Stimulated activated CD4-positive, alpha-beta T cell treated with anti-CD3 and anti-CD28 coated beads, Interleukin-1b, Interleukin-23, amount 100 ng/mL, for 24 hours (primary cell): ENCODE measurements at regions not wholly inside any gene's neighbourhood (a gene's known extent, or its start where the extent isn't known, plus 50 kb on each side); places are given as distances from the start of the nearest gene placed in this dataset.

ENCODE experiments used
- DNase-seq, 4 experiments: peaks; one replicate each; pipeline ENCODE4 v3.0.0-alpha.2; 2020; ENCODE audit warnings: low read depth in 4 of 4, low spot score in 1 of 4

DNA sequence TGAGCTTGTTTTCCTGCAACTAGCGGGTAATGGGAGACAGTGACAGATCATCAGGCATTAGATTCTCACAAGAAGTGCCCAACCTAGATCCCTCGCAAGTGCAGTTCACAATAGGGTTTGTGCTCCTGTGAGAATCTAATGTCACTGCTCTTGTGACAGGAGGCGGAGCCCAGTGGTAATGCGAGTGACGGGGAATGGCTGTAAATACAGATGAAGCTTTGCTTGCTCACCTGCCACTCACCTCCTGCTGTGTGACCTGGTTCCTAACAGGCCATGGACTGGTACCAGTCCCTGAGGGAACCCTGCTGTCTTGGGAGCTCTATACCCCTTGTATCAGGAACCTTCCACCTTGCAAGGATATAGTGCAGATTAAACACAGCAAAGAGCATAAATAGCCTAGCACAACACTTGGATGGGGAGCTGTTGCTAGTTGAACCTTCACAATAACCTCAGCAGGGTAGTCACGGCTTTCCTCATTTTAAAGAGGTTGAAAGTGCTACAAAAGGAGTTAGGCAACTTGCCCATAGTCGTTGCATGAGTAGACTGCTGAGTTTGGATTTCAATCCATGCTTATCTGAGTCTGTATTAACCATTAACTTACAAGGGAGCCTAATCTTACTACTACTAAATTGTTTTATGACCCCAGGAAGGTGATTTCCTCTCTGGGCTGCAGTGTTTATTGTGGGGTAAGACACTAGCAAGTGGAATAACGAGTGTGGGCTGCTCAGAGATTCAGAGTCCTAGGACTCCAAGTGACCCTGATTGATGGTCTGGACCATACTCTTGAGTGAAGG lies 156.6 kb upstream of the ZFHX3 start:
- no peak for DNase-seq

- no peak for DNase-seq
Measured at GRCh38 chr16:73202161-73202729, 154.3 kb upstream of the ZFHX3 start.

GRCh38 chr16:73199214-73199613 lies 151.3 kb upstream of the ZFHX3 start:
- no peak for DNase-seq

- no peak for DNase-seq
Measured at GRCh38 chr16:73198481-73198880, 150.6 kb upstream of the ZFHX3 start.

- DNase-seq: no peak
Measured at GRCh38 chr16:73197598-73197997, 149.7 kb upstream of the ZFHX3 start.

- peak in 1 of 4 experiments; percentile 0 for DNase-seq
Measured at GRCh38 chr16:73196670-73197069, 148.7 kb upstream of the ZFHX3 start.

DNA sequence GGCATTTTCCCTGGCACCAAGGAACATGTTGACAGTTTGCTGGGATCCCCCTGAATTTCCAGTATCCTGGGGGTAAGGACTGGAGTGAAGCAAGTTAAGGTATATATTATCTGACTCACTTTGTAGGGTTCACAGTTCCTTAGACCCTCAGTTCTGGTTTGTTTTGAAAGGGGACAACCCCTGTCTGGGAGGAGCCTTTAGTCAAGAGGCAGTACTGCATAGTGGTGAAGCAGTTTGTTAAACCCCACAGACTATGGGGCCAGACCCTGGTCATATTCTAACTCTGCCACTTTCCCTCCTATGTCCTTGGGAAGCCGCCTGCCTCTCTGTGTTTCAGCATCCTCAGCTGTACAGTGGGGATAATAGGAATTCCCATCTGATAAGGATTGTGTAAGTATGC lies 145.5 kb upstream of the ZFHX3 start:
- no peak for DNase-seq

GRCh38 chr16:73192232-73192894 lies 144.4 kb upstream of the ZFHX3 start:
- no peak for DNase-seq

DNA sequence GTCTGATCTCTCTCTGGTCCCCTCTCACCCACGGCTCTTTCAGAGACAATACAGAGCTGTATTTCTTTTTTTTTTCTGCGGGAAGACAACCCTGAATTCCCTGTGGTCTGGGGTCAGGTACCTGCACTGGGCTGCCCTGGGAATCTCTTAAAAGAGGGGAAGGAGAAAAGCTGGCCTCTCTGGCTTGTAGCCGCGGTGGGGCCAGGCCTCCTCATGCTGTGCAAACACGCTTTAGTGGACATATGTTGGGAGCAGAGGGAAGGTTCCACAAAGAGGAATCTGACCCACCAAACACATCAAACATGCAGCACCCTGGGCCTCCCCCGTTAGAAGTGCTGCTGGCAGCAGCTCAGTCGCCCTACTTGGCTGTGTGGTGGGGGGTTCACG lies 143.7 kb upstream of the ZFHX3 start:
- DNase-seq: no peak

- no peak for DNase-seq
Measured at GRCh38 chr16:73190688-73191659, 143.0 kb upstream of the ZFHX3 start.

- no peak for DNase-seq
Measured at GRCh38 chr16:73190256-73190655, 142.3 kb upstream of the ZFHX3 start.

DNA sequence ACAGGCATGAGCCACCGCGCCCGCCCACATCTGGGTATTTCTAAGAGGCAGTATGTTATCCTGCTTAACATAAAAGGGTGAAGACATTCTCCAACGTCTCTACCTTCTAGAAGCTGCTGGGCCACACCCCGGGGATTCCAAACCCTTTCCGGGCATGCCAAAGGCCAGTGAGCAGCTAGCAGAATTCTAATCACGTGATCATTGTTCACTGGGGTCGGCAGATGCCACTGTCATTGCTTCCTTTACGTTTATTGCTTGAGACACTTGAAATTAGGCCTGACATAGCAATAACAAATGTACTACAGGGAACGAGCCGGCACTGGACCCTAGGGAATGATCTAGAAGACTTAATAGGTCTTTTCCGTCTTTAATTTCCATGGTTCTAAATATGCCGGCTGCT lies 141.2 kb upstream of the ZFHX3 start:
- DNase-seq: no peak

- no peak for DNase-seq
Measured at GRCh38 chr16:73186752-73187601, 139.0 kb upstream of the ZFHX3 start.

DNA sequence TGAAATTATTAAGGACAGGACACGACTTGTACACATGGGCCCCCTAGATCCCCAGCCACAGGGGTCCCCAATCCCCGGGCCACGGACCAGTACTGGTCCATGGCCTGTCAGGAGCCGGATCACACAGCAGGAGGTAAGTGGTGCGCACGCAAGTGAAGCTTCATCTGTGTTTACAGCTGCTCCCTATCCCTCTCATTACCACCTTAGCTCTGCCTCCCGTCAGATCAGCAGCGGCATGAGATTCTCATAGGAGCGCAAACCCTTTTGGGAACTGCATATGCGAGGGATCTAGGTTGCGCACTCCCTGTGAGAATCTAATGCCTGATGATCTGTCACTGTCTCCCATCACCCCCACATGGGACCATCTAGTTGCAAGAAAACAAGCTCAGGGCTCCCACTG lies 137.8 kb upstream of the ZFHX3 start:
- DNase-seq: no peak

- DNase-seq: no peak
Measured at GRCh38 chr16:73183611-73184092, 135.7 kb upstream of the ZFHX3 start.

- DNase-seq: no peak
Measured at GRCh38 chr16:73179705-73180331, 131.9 kb upstream of the ZFHX3 start.

- no peak for DNase-seq
Measured at GRCh38 chr16:73177729-73178295, 129.9 kb upstream of the ZFHX3 start.

DNA sequence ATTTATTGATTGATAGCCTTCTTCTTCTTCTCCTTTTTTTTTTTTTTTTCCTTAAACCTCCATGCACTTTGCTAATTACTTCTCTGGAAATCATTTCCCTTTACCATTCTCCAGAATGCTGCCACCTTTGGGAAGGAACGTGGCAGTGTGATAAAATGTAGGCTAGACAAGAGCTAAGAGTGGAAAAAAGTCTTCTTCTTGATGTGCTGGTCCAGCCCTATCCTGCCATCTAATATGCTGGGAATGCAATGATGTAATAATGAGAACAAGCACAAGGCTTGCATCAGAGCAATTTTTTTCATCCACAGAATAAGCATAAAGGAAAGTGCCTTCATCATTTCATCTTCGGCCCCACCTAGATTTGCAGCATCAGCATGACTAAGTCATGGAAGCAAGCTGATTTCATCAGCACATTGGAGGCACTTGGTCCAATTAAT lies 128.7 kb upstream of the ZFHX3 start:
- DNase-seq: no peak

DNA sequence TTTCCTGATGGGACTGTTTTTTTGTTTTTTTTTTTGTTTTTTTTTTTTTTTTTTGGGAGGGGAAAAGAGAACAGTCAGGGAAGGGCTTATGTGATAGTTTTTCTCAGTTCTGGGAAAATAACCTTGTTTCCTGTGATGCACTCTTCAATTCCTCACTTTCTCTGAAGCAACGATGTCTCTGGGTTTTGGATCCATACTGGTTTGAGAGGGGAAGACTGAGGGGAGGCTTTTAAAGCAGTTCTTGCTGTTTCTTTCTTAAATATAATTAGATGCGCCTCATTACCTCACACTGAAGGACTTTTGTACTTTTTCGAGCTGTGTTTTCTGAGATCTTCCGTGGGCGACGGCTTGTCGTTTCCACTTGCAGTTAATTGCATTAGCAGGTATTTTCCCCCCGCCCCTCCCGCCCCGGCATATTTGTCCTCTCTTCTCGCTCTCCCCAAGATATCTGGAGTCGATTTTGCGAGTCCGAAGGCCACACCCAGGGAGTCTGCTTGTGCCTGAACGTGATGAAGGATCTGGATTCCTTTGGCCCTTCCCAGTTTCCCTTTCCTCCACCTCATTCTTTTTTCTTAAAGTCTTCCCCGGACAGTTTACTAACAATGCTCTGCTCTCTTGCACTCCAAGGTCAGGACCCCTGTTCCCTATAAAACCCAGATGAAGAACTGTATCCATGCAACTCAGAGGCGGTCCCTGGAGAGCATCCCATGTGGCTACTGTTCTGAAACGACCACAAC lies 125.2 kb upstream of the ZFHX3 start:
- DNase-seq: no peak
